SK-N-SH treated with all-trans-retinoic acid at 6 μM for 48 hours (cell line): ENCODE measurements at regions not wholly inside any gene's neighbourhood (a gene's known extent, or its start where the extent isn't known, plus 50 kb on each side); places are given as distances from the start of the nearest gene placed in this dataset.

Experiments used
- ATAC-seq: fragments of 200-7000 bp; cut with Tn5 transposase; 3 replicates; pipeline ENCODE4 v1.9.1; 2020; ENCODE audit warnings: mild to moderate bottlenecking, moderate library complexity
- ARNTL ChIP-seq: fragments of 450-650 bp; formaldehyde crosslinking; IDR thresholded peaks from 2 replicates; pipeline ENCODE4 v1.5.0; 2020; ENCODE audit warnings: low read depth, mild to moderate bottlenecking, moderate library complexity, borderline replicate concordance
- CSDC2 ChIP-seq: fragments of 250-450 bp; sonication (Bioruptor Pico); IDR thresholded peaks from 2 replicates; pipeline ENCODE4 v1.5.0; 2020; ENCODE audit warnings: mild to moderate bottlenecking, moderate library complexity
- ESRRG ChIP-seq: fragments of 250-450 bp; sonication (Bioruptor Pico); IDR thresholded peaks from 2 replicates; pipeline ENCODE4 v1.6.1; 2021; ENCODE audit warnings: mild to moderate bottlenecking
- ISL1 ChIP-seq: fragments of 250-450 bp; sonication (Bioruptor Pico); IDR thresholded peaks from 2 replicates; pipeline ENCODE4 v2.1.2; 2022; ENCODE audit warnings: mild to moderate bottlenecking, moderate library complexity
- PPARA ChIP-seq: fragments of 250-450 bp; sonication (Bioruptor Pico); IDR thresholded peaks from 2 replicates; pipeline ENCODE4 v1.5.0; 2020; ENCODE audit warnings: mild to moderate bottlenecking, borderline replicate concordance
- SNAI2 ChIP-seq: fragments of 250-450 bp; sonication (Bioruptor Pico); IDR thresholded peaks from 2 replicates; pipeline ENCODE4 v1.5.0; 2020; ENCODE audit warnings: mild to moderate bottlenecking, moderate library complexity
- ZC3H10 ChIP-seq: fragments of 250-450 bp; sonication (Bioruptor Pico); IDR thresholded peaks from 2 replicates; pipeline ENCODE4 v1.5.1; 2021; ENCODE audit warnings: mild to moderate bottlenecking, moderate library complexity
- ZFP3 ChIP-seq: fragments of 250-450 bp; sonication (Bioruptor Pico); IDR thresholded peaks from 2 replicates; pipeline ENCODE4 v1.5.0; 2020; ENCODE audit warnings: mild to moderate bottlenecking, moderate library complexity
- ZFP30 ChIP-seq: fragments of 450-650 bp; formaldehyde crosslinking; IDR thresholded peaks from 2 replicates; pipeline ENCODE4 v1.5.0; 2022; ENCODE audit warnings: mild to moderate bottlenecking, moderate library complexity
- ZNF565 ChIP-seq: fragments of 450-650 bp; formaldehyde crosslinking; conservative IDR thresholded peaks from 2 replicates; pipeline ENCODE4 v1.5.0; 2020; ENCODE audit warnings: low read depth, mild to moderate bottlenecking, moderate library complexity
- ZNF70 ChIP-seq: fragments of 450-650 bp; formaldehyde crosslinking; IDR thresholded peaks from 2 replicates; pipeline ENCODE4 v1.5.0; 2020; ENCODE audit warnings: mild to moderate bottlenecking, moderate library complexity
- ZNF8 ChIP-seq: fragments of 450-650 bp; formaldehyde crosslinking; IDR thresholded peaks from 2 replicates; pipeline ENCODE4 v1.5.0; 2020; ENCODE audit warnings: mild to moderate bottlenecking, moderate library complexity
- TF ChIP-seq, protein P1 (sequence below): fragments of 250-450 bp; sonication (Bioruptor Pico); IDR thresholded peaks from 2 replicates; pipeline ENCODE4 v1.8.0; 2020; ENCODE audit warnings: mild to moderate bottlenecking, moderate library complexity, borderline replicate concordance
- TF ChIP-seq, protein P2 (sequence below): fragments of 250-450 bp; sonication (Bioruptor Pico); IDR thresholded peaks from 2 replicates; pipeline ENCODE4 v1.5.1; 2020; ENCODE audit warnings: low read depth, mild to moderate bottlenecking, moderate library complexity
- TF ChIP-seq, protein P3 (sequence below): fragments of 250-450 bp; sonication (Bioruptor Pico); IDR thresholded peaks from 2 replicates; pipeline ENCODE4 v1.8.0; 2021; ENCODE audit warnings: low read depth, mild to moderate bottlenecking, moderate library complexity, borderline replicate concordance

DNA sequence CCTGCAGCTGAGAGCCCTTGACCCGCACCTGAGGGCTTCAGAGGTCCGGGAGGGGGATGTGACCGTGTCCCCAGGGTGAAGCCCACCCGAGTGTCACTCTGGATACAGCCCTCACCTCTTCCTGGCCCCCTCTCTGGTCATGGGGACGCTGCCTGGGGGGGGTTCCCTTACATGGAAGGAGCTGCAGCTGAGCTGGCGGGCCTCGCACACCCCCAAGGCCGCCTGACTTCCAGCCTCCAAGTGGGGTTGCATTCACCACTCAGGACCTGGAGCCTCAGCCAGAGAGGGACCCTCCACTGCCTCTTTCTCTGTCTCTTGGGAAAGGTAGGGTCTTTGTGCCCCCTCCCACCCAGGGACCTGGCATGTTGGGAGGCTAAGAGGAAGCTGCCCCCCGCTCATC is 284.6 kb downstream of the SEC14L1 start:
- TF ChIP-seq ZFP30 (CRISPR knock-in tag), result no peak
- no peak for TF ChIP-seq ZNF8
- TF ChIP-seq, protein P1, sequence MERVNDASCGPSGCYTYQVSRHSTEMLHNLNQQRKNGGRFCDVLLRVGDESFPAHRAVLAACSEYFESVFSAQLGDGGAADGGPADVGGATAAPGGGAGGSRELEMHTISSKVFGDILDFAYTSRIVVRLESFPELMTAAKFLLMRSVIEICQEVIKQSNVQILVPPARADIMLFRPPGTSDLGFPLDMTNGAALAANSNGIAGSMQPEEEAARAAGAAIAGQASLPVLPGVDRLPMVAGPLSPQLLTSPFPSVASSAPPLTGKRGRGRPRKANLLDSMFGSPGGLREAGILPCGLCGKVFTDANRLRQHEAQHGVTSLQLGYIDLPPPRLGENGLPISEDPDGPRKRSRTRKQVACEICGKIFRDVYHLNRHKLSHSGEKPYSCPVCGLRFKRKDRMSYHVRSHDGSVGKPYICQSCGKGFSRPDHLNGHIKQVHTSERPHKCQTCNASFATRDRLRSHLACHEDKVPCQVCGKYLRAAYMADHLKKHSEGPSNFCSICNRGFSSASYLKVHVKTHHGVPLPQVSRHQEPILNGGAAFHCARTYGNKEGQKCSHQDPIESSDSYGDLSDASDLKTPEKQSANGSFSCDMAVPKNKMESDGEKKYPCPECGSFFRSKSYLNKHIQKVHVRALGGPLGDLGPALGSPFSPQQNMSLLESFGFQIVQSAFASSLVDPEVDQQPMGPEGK, result peak; percentile 14; the same call in 1 of the 2 replicates
- no peak for ATAC-seq

DNA sequence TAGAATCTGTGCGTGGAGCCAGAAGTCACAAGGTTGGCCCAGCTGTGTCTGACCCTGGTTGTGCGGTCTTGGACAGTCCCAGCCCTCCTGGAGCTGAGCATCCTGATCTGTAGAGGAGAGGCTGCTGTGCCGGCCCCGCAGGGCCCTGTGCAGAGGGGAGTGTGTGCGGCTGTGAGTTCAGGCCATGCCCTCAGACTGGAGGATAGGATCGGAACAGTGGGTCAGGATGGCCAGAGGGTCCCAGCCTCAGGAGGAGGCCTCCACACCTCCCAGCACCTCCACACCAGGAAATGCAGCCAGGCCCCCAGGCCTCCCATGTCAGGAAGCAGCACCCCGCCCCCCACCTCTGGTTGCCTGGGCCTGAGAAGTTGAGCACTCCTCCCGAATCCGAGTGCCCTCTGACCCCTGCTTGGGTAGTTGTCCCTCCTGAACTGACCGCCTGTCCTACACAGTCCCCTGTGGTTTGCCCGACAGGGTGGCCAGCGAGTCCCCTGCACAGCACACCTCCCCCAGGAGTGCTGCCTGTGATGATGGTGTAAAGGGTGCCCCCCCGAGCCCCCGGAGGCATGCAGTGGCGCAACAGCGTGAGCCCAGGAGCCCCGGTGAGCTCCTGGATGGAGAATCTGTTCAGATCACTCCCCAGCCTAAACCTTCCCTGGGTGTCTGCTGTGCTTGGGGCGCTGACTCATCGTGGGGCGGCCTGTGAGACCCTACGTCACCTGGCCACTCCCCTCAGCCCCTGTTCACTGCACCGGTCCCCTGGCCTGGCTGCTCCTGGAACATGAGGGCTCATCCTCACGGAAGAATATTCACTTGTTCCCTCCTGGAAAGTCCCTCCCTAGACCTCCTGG is 285.2 kb downstream of the SEC14L1 start:
- TF ChIP-seq ARNTL (no peak), PPARA (no peak), SNAI2 (no peak)
- TF ChIP-seq, protein P2, sequence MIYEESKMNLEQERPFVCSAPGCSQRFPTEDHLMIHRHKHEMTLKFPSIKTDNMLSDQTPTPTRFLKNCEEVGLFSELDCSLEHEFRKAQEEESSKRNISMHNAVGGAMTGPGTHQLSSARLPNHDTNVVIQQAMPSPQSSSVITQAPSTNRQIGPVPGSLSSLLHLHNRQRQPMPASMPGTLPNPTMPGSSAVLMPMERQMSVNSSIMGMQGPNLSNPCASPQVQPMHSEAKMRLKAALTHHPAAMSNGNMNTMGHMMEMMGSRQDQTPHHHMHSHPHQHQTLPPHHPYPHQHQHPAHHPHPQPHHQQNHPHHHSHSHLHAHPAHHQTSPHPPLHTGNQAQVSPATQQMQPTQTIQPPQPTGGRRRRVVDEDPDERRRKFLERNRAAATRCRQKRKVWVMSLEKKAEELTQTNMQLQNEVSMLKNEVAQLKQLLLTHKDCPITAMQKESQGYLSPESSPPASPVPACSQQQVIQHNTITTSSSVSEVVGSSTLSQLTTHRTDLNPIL (CRISPR knock-in tag), result no peak
- TF ChIP-seq, protein P3, sequence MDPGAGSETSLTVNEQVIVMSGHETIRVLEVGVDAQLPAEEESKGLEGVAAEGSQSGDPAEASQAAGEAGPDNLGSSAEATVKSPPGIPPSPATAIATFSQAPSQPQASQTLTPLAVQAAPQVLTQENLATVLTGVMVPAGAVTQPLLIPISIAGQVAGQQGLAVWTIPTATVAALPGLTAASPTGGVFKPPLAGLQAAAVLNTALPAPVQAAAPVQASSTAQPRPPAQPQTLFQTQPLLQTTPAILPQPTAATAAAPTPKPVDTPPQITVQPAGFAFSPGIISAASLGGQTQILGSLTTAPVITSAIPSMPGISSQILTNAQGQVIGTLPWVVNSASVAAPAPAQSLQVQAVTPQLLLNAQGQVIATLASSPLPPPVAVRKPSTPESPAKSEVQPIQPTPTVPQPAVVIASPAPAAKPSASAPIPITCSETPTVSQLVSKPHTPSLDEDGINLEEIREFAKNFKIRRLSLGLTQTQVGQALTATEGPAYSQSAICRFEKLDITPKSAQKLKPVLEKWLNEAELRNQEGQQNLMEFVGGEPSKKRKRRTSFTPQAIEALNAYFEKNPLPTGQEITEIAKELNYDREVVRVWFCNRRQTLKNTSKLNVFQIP (CRISPR knock-in tag), result no peak
- TF ChIP-seq, protein P1, result peak; percentile 78; the same call in 1 of the 2 replicates
- TF ChIP-seq, all 23 proteins: peak for 1
- peak; percentile 63 for ATAC-seq

DNA sequence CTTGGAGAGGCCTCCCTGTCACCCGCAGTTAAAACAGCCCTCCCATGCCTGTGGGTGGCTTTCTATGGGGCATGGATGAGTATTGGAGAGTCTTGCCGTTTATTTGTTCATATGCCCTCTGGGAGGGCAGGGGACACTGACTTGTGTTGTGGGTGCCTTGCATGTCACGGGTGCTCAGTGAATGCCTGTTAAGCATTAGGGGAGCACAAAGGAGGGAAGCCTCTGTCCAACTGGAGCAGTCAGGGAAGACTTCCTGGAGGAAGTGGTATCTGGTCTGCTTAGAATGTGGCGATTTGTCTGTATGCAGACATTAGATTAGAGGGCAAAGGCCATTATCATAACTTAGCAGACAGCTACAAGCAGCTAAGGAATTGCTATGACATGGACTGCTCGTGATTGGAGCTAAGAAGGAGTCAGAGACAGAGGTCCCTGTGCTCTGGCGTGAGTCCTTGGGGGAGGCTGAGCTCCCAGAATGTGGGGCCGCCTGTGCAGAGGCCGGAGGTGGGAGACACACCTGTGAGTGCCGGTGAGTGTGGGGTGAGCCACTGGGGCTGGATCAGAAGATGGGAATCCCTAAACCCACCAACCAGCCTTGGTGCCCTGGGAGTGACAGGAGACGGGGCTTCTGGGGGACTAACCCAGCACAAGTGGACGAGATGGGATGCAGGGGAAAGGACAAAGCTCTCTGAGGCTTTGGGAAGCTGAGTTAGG is 286.1 kb downstream of the SEC14L1 start:
- 0 out of 2 replicates have a peak, but pooled peaks have one; percentile 10 for TF ChIP-seq SNAI2
- TF ChIP-seq ZNF565, result no peak
- no peak for TF ChIP-seq CSDC2 (CRISPR knock-in tag)
- TF ChIP-seq ESRRG (CRISPR knock-in tag), result no peak
- no peak for ATAC-seq

DNA sequence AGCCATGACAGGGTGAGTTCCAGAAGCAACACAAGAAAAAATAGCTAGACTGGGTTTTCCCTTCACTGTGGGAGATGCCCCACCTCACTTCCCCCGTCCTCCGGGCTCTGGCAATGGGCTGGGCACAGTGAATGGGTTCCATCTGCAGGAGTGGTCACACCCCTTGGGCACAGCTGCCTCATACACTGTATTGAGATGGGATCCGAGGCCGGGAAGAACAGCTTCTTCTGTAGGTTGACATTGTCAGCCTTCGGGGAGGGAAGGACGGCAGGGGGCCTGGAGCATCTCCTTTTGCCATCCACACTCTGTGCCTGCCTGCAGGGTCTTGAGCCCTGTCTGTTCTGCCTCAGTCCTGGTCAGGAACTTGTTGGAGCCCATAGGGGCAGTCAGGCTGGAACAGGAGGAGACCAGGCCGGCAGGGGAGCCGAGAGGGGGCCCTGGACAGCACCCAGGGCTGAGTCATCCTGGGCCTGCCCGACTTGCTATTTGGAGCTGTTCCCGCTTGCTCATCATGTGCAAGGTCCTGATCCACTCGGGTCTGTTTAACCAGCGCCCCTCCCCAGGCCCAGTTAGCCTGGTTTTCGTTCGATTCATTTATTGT is 286.7 kb downstream of the SEC14L1 start:
- ATAC-seq, result peak; percentile 32
- TF ChIP-seq ISL1 (CRISPR knock-in tag) (peak; percentile 33; the same call in 1 of the 2 replicates), ZC3H10 (CRISPR knock-in tag) (no peak), ZNF70 (CRISPR knock-in tag) (no peak), ESRRG (CRISPR knock-in tag) (no peak), ZFP3 (CRISPR knock-in tag) (peak; percentile 74)
- TF ChIP-seq, protein P1, result peak; percentile 70; the same call in 1 of the 2 replicates
- TF ChIP-seq, protein P2 (CRISPR knock-in tag), result 0 out of 2 replicates have a peak, but pooled peaks have one; percentile 27
